ENCODE measurements at regions not wholly inside any gene's neighbourhood (a gene's known extent, or its start where the extent isn't known, plus 50 kb on each side); places are given as distances from the start of the nearest gene placed in this dataset.

GRCh38 chr17:22517716-22518115 lies 825.4 kb downstream of the KCNJ18 start (continued):
- TF ChIP-seq ZNF532 (CRISPR knock-in tag; IDR thresholded peaks at IDR 0.05; ENCODE audit: borderline replicate concordance) (no peak), USF2 (CRISPR knock-in tag; IDR thresholded peaks at IDR 0.05) (no peak), FOXK1 (CRISPR knock-in tag; IDR thresholded peaks at IDR 0.05) (no peak), TEAD4 (CRISPR knock-in tag; IDR thresholded peaks at IDR 0.05) (no peak), JAZF1 (CRISPR knock-in tag; IDR thresholded peaks at IDR 0.05) (no peak), E2F1 (CRISPR knock-in tag; IDR thresholded peaks at IDR 0.05) (no peak), MXD4 (CRISPR knock-in tag; IDR thresholded peaks at IDR 0.05; ENCODE audit: borderline replicate concordance) (no peak), STAT6 (CRISPR knock-in tag; conservative IDR thresholded peaks at IDR 0.05; ENCODE audit: low read depth) (no peak), GTF2I (CRISPR knock-in tag; conservative IDR thresholded peaks at IDR 0.05) (no peak), ZNF232 (CRISPR knock-in tag; IDR thresholded peaks at IDR 0.05) (no peak), MYBL2 (CRISPR knock-in tag; IDR thresholded peaks at IDR 0.05) (no peak), NFYB (CRISPR knock-in tag; conservative IDR thresholded peaks at IDR 0.05; ENCODE audit: low read depth) (no peak)

- no peak overlapping the region for H3K4me3 Mint-ChIP-seq
- H3K27me3 Mint-ChIP-seq (ENCODE audit: low read depth): peaks cover 5% of the 10 kb centered on the region; the same call in 1 of the 2 replicates
- ATAC-seq (no peak), DNase-seq (ENCODE audit: low spot score) (no peak)
- ChIA-PET CTCF (no interaction called here), POLR2A (no interaction called here)
- H3K9me3 Mint-ChIP-seq: peaks cover 33% of the 10 kb centered on the region
- H3K27ac Mint-ChIP-seq: no peak overlapping the region
- H3K36me3 Mint-ChIP-seq: peaks cover 35% of the 10 kb centered on the region
- no peaks in the 10 kb centered on the region for H3K4me1 Mint-ChIP-seq
- TF ChIP-seq NR3C1 (CRISPR knock-in tag; conservative IDR thresholded peaks at IDR 0.05; ENCODE audit: low read depth) (no peak), ZNF263 (CRISPR knock-in tag; IDR thresholded peaks at IDR 0.05; ENCODE audit: low read depth) (no peak), ERG (CRISPR knock-in tag; IDR thresholded peaks at IDR 0.05) (no peak), ZNF219 (CRISPR knock-in tag; IDR thresholded peaks at IDR 0.05; ENCODE audit: borderline replicate concordance) (no peak), NR2C2 (CRISPR knock-in tag; IDR thresholded peaks at IDR 0.05) (no peak), E2F5 (CRISPR knock-in tag; IDR thresholded peaks at IDR 0.05) (no peak), PRRX2 (CRISPR knock-in tag; IDR thresholded peaks at IDR 0.05) (no peak), ZNF425 (CRISPR knock-in tag; conservative IDR thresholded peaks at IDR 0.05) (no peak), IRF2 (CRISPR knock-in tag; IDR thresholded peaks at IDR 0.05; ENCODE audit: borderline replicate concordance, low read depth) (no peak)
These were observed 825.9 kb downstream of the KCNJ18 start for GRCh38 chr17:22518185-22518584.

Measured in WTC11 (cell line).